SK-N-SH (cell line): ENCODE measurements at regions not wholly inside any gene's neighbourhood (a gene's known extent, or its start where the extent isn't known, plus 50 kb on each side); places are given as distances from the start of the nearest gene placed in this dataset.
A peak's percentile ranks its signal among the peaks of the same experiment; 100 is the strongest.

Experiments
- CTCF ChIA-PET: fragments of 300-600, 350-600 bp; formaldehyde crosslinking; extraction: SDS; loops from one replicate; lab custom pipeline; 2021; lab: Yijun Ruan, JAX
- POLR2A ChIA-PET: fragments of 350-600 bp; sonication (Branson Sonifier 250); formaldehyde crosslinking; extraction: SDS; loops from one replicate; lab custom pipeline; 2020; ENCODE audit warnings: antibody characterized with exemption, inconsistent platforms; lab: Yijun Ruan, JAX
- DNase-seq: peaks from one replicate; pipeline ENCODE4 v3.0.0; 2012
- H2AFZ ChIP-seq: fragments of 200-600 bp; sonication (generic); 2 replicates; pipeline ENCODE4 v1.8.1; 2016; ENCODE audit warnings: antibody characterized with exemption, mild to moderate bottlenecking, low read depth
- H3F3A ChIP-seq: fragments of 200-600 bp; sonication (generic); replicated peaks from 2 replicates; pipeline ENCODE3; 2016; ENCODE audit warnings: antibody characterized with exemption, mild to moderate bottlenecking; ENCODE audit not compliant: insufficient read depth
- H3K27ac ChIP-seq, 2 experiments: fragments of 200-500 bp in 1 of 2; fragments of 200-600 bp in 1 of 2; sonication (Bioruptor generic) in 1 of 2; sonication (generic), shearing (Covaris generic) in 1 of 2; 2 replicates each; pipeline versions ENCODE4 v1.5.1 to v1.6.1; 2014 to 2016; ENCODE audit warnings: low read depth in 2 of 2, inconsistent platforms in 1 of 2, low read length in 1 of 2, mild to moderate bottlenecking in 1 of 2, mixed read lengths in 1 of 2
- H3K27me3 ChIP-seq: fragments of 200-600 bp; sonication (generic), shearing (Covaris generic); 2 replicates; pipeline ENCODE4 v1.6.1; 2016; ENCODE audit warnings: mixed run types; ENCODE audit not compliant: insufficient read depth
- H3K36me3 ChIP-seq, 2 experiments: fragments of 200-500 bp in 1 of 2; fragments of 200-600 bp in 1 of 2; sonication (Bioruptor generic) in 1 of 2; sonication (generic) in 1 of 2; replicated peaks in 1 of 2; 2 replicates each; pipeline versions ENCODE3 to v1.5.1; 2014 to 2016; ENCODE audit warnings: low read length in 1 of 2, mild to moderate bottlenecking in 1 of 2; ENCODE audit not compliant: insufficient read depth in 2 of 2, control insufficient read depth in 1 of 2
- H3K4me1 ChIP-seq, 2 experiments: fragments of 200-500 bp in 1 of 2; fragments of 200-600 bp in 1 of 2; sonication (Bioruptor generic) in 1 of 2; sonication (generic), shearing (Covaris generic) in 1 of 2; 2 replicates each; pipeline versions ENCODE4 v1.5.1 to v1.6.1; 2014 to 2016; ENCODE audit warnings: low read depth in 1 of 2, low read length in 1 of 2, mixed run types in 1 of 2; ENCODE audit not compliant: insufficient read depth in 2 of 2, control insufficient read depth in 1 of 2
- H3K4me2 ChIP-seq: fragments of 200-600 bp; sonication (generic), shearing (Covaris generic); 2 replicates; pipeline ENCODE4 v1.6.1; 2017; ENCODE audit warnings: mixed run types
- H3K4me3 ChIP-seq, 2 experiments: fragments of 200-500 bp in 1 of 2; fragments of 200-600 bp in 1 of 2; sonication (Bioruptor generic) in 1 of 2; sonication (generic), shearing (Covaris generic) in 1 of 2; 2 replicates each; pipeline versions ENCODE4 v1.5.1 to v1.8.1; 2014 to 2016; ENCODE audit warnings: low read depth in 2 of 2, inconsistent platforms in 1 of 2, low read length in 1 of 2, mild to moderate bottlenecking in 1 of 2, mixed read lengths in 1 of 2, moderate library complexity in 1 of 2
- H3K79me2 ChIP-seq: fragments of 200-600 bp; sonication (generic); 2 replicates; pipeline ENCODE4 v1.8.1; 2017; ENCODE audit warnings: mild to moderate bottlenecking; ENCODE audit not compliant: insufficient read depth
- H3K9ac ChIP-seq: fragments of 200-600 bp; sonication (generic); 2 replicates; pipeline ENCODE4 v1.6.1; 2017; ENCODE audit warnings: mixed run types
- H3K9me2 ChIP-seq: fragments of 200-600 bp; sonication (generic); 2 replicates; pipeline ENCODE4 v1.6.1; 2017; ENCODE audit warnings: mixed run types
- H3K9me3 ChIP-seq: fragments of 200-600 bp; sonication (generic); 2 replicates; pipeline ENCODE4 v1.6.1; 2017; ENCODE audit warnings: mixed run types, mild to moderate bottlenecking, moderate library complexity
- H4K20me1 ChIP-seq: fragments of 200-600 bp; sonication (generic); 2 replicates; pipeline ENCODE4 v1.6.1; 2017; ENCODE audit warnings: mild to moderate bottlenecking, mixed run types; ENCODE audit not compliant: insufficient read depth
- CTCF ChIP-seq: fragments of 200-600 bp; sonication (generic); IDR thresholded peaks from 2 replicates; pipeline ENCODE4 v1.6.1; 2017; ENCODE audit warnings: antibody characterized with exemption, mild to moderate bottlenecking, moderate library complexity
- FOSL2 ChIP-seq: IDR thresholded peaks from 2 replicates; pipeline ENCODE4 v1.4.0; 2012; ENCODE audit warnings: low read depth, mild to moderate bottlenecking, moderate library complexity, borderline replicate concordance
- FOXM1 ChIP-seq: IDR thresholded peaks from 2 replicates; pipeline ENCODE4 v1.4.0; 2012; ENCODE audit warnings: low read depth, mild to moderate bottlenecking
- GABPA ChIP-seq: IDR thresholded peaks from 2 replicates; pipeline ENCODE4 v1.4.0; 2012; ENCODE audit warnings: low read depth, mild to moderate bottlenecking
- IRF3 ChIP-seq: fragments of 150-350 bp; IDR thresholded peaks from 2 replicates; pipeline ENCODE4 v1.6.1; 2016; ENCODE audit warnings: mild to moderate bottlenecking, low read depth, low read length
- MAX ChIP-seq: IDR thresholded peaks from 2 replicates; pipeline ENCODE4 v1.4.0; 2012; ENCODE audit warnings: low read depth
- MEF2A ChIP-seq: IDR thresholded peaks from 2 replicates; pipeline ENCODE4 v1.4.0; 2012; ENCODE audit warnings: low read depth, borderline replicate concordance
- MXI1 ChIP-seq: IDR thresholded peaks from 2 replicates; pipeline ENCODE4 v1.6.1; 2012; ENCODE audit warnings: mild to moderate bottlenecking, low read depth, low read length, improper control_type of control experiment
- NFIC ChIP-seq: IDR thresholded peaks from 2 replicates; pipeline ENCODE4 v1.4.0; 2012; ENCODE audit warnings: borderline replicate concordance
- NRF1 ChIP-seq: IDR thresholded peaks from 2 replicates; pipeline ENCODE4 v1.6.1; 2012; ENCODE audit warnings: low read depth, mild to moderate bottlenecking, low read length
- POLR2AphosphoS5 ChIP-seq: IDR thresholded peaks from 2 replicates; pipeline ENCODE4 v1.6.1; 2012; ENCODE audit warnings: low read depth, low read length
- SIN3A ChIP-seq: IDR thresholded peaks from 2 replicates; pipeline ENCODE4 v1.6.1; 2012; ENCODE audit warnings: low read depth, mild to moderate bottlenecking, low read length, moderate library complexity, borderline replicate concordance
- SMC3 ChIP-seq: IDR thresholded peaks from 2 replicates; pipeline ENCODE4 v1.6.1; 2012; ENCODE audit warnings: low read depth, low read length, improper control_type of control experiment
- TCF12 ChIP-seq: IDR thresholded peaks from 2 replicates; pipeline ENCODE4 v1.4.0; 2012
- TEAD4 ChIP-seq: IDR thresholded peaks from 2 replicates; pipeline ENCODE4 v1.4.0; 2012; ENCODE audit warnings: mild to moderate bottlenecking, borderline replicate concordance; ENCODE audit not compliant: insufficient read depth
- YY1 ChIP-seq: IDR thresholded peaks from 2 replicates; pipeline ENCODE4 v1.4.0; 2012; ENCODE audit warnings: low read depth, mild to moderate bottlenecking
- WGBS: methylation state at CpG from one replicate; pipeline ENCODE4 v1.1.6; 2017; ENCODE audit warnings: low lambda C conversion rate; 5-methylcytosine and 5-hydroxymethylcytosine counted together

GRCh38 chr1:29576510-29576909 lies 340.2 kb downstream of the PTPRU start (continued):
- TF ChIP-seq NRF1 (no peak), CTCF (no peak)

GRCh38 chr1:29575826-29576225 lies 339.5 kb downstream of the PTPRU start:
- no peaks in the 10 kb centered on the region for H3K79me2 ChIP-seq
- H3K9me2 ChIP-seq = no peaks in the 10 kb centered on the region
- ChIA-PET CTCF (interaction anchor here (1.2 to 1.5 kb wide), 2 partner anchors 26 to 128 kb away, joined by 3 to 5 read pairs; no protein-coding TSS in a partner anchor), POLR2A (no interaction called here)
- H3K9ac ChIP-seq = no peak overlapping the region
- no peaks in the 10 kb centered on the region for H3K27me3 ChIP-seq
- no peak for TF ChIP-seq POLR2AphosphoS5
- 0 out of 2 replicates have a peak, but pooled peaks have one; percentile 12 for TF ChIP-seq TCF12
- H3K27ac ChIP-seq = no peak overlapping the region
- peaks cover 0 to 6% of the 10 kb centered on the region in 2 experiments; a peak in 1 of 4 replicates for H3K4me1 ChIP-seq
- H3K4me2 ChIP-seq = no peak overlapping the region
- no peak overlapping the region for H2AFZ ChIP-seq
- no peak overlapping the region for H3K4me3 ChIP-seq
- no peaks in the 10 kb centered on the region for H3F3A ChIP-seq
- H4K20me1 ChIP-seq = no peaks in the 10 kb centered on the region
- no peak for DNase-seq
- H3K36me3 ChIP-seq = no peaks in the 10 kb centered on the region
- H3K9me3 ChIP-seq = no peaks in the 10 kb centered on the region

- Histone ChIP-seq H3K4me2 (no peak overlapping the region), H3K79me2 (no peaks in the 10 kb centered on the region), H3K27ac (no peak overlapping the region), H2AFZ (no peak overlapping the region), H3K9ac (no peak overlapping the region), H3K4me3 (no peak overlapping the region), H3K4me1 (peaks cover 0 to 6% of the 10 kb centered on the region in 2 experiments; a peak in 1 of 4 replicates), H3K27me3 (no peaks in the 10 kb centered on the region), H4K20me1 (no peaks in the 10 kb centered on the region), H3K36me3 (no peaks in the 10 kb centered on the region), H3K9me2 (no peaks in the 10 kb centered on the region), H3K9me3 (no peaks in the 10 kb centered on the region), H3F3A (no peaks in the 10 kb centered on the region)
- POLR2A ChIA-PET = no interaction called here
- TF ChIP-seq FOSL2 (no peak), IRF3 (no peak)
- WGBS = 66% methylated on average over 6 of the region's 6 CpGs
- CTCF ChIA-PET = interaction anchor here (1.5 kb wide), 1 partner anchor 27 kb away, joined by 3 read pairs; no protein-coding TSS in a partner anchor
- no peak for DNase-seq
Measured at GRCh38 chr1:29575277-29575676, 339.0 kb downstream of the PTPRU start.

- no peak overlapping the region for H2AFZ ChIP-seq
- H3K9me3 ChIP-seq = no peaks in the 10 kb centered on the region
- H3K36me3 ChIP-seq = no peaks in the 10 kb centered on the region
- no peak overlapping the region for H3K27ac ChIP-seq
- ChIA-PET CTCF (no interaction called here), POLR2A (no interaction called here)
- H4K20me1 ChIP-seq = no peaks in the 10 kb centered on the region
- H3K9ac ChIP-seq = no peak overlapping the region
- no peak for DNase-seq
- no peak overlapping the region for H3K4me2 ChIP-seq
- H3K4me1 ChIP-seq = peaks cover 0 to 6% of the 10 kb centered on the region in 2 experiments; a peak in 1 of 4 replicates
- H3K27me3 ChIP-seq = no peaks in the 10 kb centered on the region
- H3F3A ChIP-seq = no peaks in the 10 kb centered on the region
- WGBS = 53% methylated on average over 2 of the region's 2 CpGs
- H3K79me2 ChIP-seq = no peaks in the 10 kb centered on the region
- H3K4me3 ChIP-seq = no peak overlapping the region
- H3K9me2 ChIP-seq = no peaks in the 10 kb centered on the region
- no peak for TF ChIP-seq GABPA
- no peak for TF ChIP-seq MEF2A
- TF ChIP-seq MAX = no peak
- TF ChIP-seq YY1 = no peak
- no peak for TF ChIP-seq SIN3A
- no peak for TF ChIP-seq TEAD4
- TF ChIP-seq NFIC = no peak
- TF ChIP-seq MXI1 = no peak
- TF ChIP-seq FOXM1 = no peak
- TF ChIP-seq CTCF = no peak
- TF ChIP-seq SMC3 = no peak
Measured at GRCh38 chr1:29574871-29575270, 338.5 kb downstream of the PTPRU start.
